H9 (cell line): ENCODE measurements at regions not wholly inside any gene's neighbourhood (a gene's known extent, or its start where the extent isn't known, plus 50 kb on each side); places are given as distances from the start of the nearest gene placed in this dataset.

Experiments
- DNase-seq: peaks from one replicate; pipeline ENCODE4 v3.0.0-alpha.2; 2017
- H2AFZ ChIP-seq: one replicate; pipeline ENCODE4 v1.6.1; 2013; ENCODE audit warnings: mild to moderate bottlenecking, low read length, control low read depth, moderate library complexity
- H2AK5ac ChIP-seq: 2 replicates; pipeline ENCODE4 v1.6.1; 2013; ENCODE audit warnings: low read length, control low read depth, mixed read lengths; ENCODE audit not compliant: insufficient read length
- H2BK120ac ChIP-seq: one replicate; pipeline ENCODE4 v1.6.1; 2013; ENCODE audit warnings: low read depth, mild to moderate bottlenecking, low read length, control low read depth, inconsistent platforms; ENCODE audit not compliant: poor library complexity, severe bottlenecking
- H2BK12ac ChIP-seq: 2 replicates; pipeline ENCODE4 v1.6.1; 2013; ENCODE audit warnings: low read length, control low read depth, mixed read lengths, low read depth; ENCODE audit not compliant: insufficient read length
- H2BK15ac ChIP-seq: 2 replicates; pipeline ENCODE4 v1.6.1; 2013; ENCODE audit warnings: low read depth, low read length, control low read depth
- H2BK20ac ChIP-seq: one replicate; pipeline ENCODE4 v1.6.1; 2013; ENCODE audit warnings: low read depth, mild to moderate bottlenecking, low read length, control low read depth, inconsistent platforms; ENCODE audit not compliant: poor library complexity, severe bottlenecking
- H2BK5ac ChIP-seq: 2 replicates; pipeline ENCODE4 v1.6.1; 2013; ENCODE audit warnings: low read length, control low read depth, mixed read lengths; ENCODE audit not compliant: insufficient read length
- H3K14ac ChIP-seq: 2 replicates; pipeline ENCODE4 v1.6.1; 2013; ENCODE audit warnings: low read length, control low read depth; ENCODE audit not compliant: insufficient read depth
- H3K18ac ChIP-seq: 2 replicates; pipeline ENCODE4 v1.6.1; 2013; ENCODE audit warnings: low read depth, mild to moderate bottlenecking, mixed read lengths, low read length, control low read depth; ENCODE audit not compliant: insufficient read length
- H3K23ac ChIP-seq: 2 replicates; pipeline ENCODE4 v1.6.1; 2013; ENCODE audit warnings: low read length, control low read depth, mixed read lengths, low read depth; ENCODE audit not compliant: insufficient read length
- H3K23me2 ChIP-seq: 2 replicates; pipeline ENCODE4 v1.6.1; 2013; ENCODE audit warnings: low read depth, mild to moderate bottlenecking, mixed read lengths, low read length, control low read depth; ENCODE audit not compliant: insufficient read length, poor library complexity, severe bottlenecking
- H3K27ac ChIP-seq: 2 replicates; pipeline ENCODE4 v1.5.1; 2013; ENCODE audit warnings: low read length, control low read depth, mixed read lengths, low read depth; ENCODE audit not compliant: insufficient read length
- H3K27me3 ChIP-seq: 2 replicates; pipeline ENCODE4 v1.6.1; 2013; ENCODE audit warnings: low read length, control low read depth, inconsistent platforms; ENCODE audit not compliant: insufficient read depth
- H3K4ac ChIP-seq: 2 replicates; pipeline ENCODE4 v1.6.1; 2013; ENCODE audit warnings: low read depth, mild to moderate bottlenecking, control low read depth, inconsistent platforms, low read length, moderate library complexity
- H3K4me1 ChIP-seq: 2 replicates; pipeline ENCODE4 v1.6.1; 2013; ENCODE audit warnings: low read length, control low read depth, inconsistent platforms; ENCODE audit not compliant: insufficient read depth
- H3K4me2 ChIP-seq: 2 replicates; pipeline ENCODE4 v1.6.1; 2013; ENCODE audit warnings: low read length, control low read depth, mixed read lengths; ENCODE audit not compliant: insufficient read length, insufficient read depth
- H3K56ac ChIP-seq: 2 replicates; pipeline ENCODE4 v1.6.1; 2013; ENCODE audit warnings: low read depth, mild to moderate bottlenecking, mixed read lengths, low read length, control low read depth; ENCODE audit not compliant: insufficient read length
- H3K79me1 ChIP-seq: 2 replicates; pipeline ENCODE4 v1.6.1; 2013; ENCODE audit warnings: low read depth, mild to moderate bottlenecking, moderate library complexity, low read length, control low read depth, inconsistent platforms; ENCODE audit not compliant: insufficient read depth, poor library complexity, severe bottlenecking
- H3K79me2 ChIP-seq: 2 replicates; pipeline ENCODE4 v1.6.1; 2013; ENCODE audit warnings: low read length, control low read depth, inconsistent platforms; ENCODE audit not compliant: insufficient read depth
- H3K9ac ChIP-seq: 2 replicates; pipeline ENCODE4 v1.6.1; 2013; ENCODE audit warnings: low read length, control low read depth, mixed read lengths; ENCODE audit not compliant: insufficient read length; ENCODE audit errors: extremely low read depth
- H3K9me3 ChIP-seq: one replicate; pipeline ENCODE4 v1.6.1; 2013; ENCODE audit warnings: low read depth, low read length, inconsistent platforms; ENCODE audit not compliant: control insufficient read depth
- H3T11ph ChIP-seq: one replicate; pipeline ENCODE4 v1.6.1; 2013; ENCODE audit warnings: mild to moderate bottlenecking, low read length, control low read depth, inconsistent platforms
- H4K20me1 ChIP-seq: one replicate; pipeline ENCODE4 v1.6.1; 2013; ENCODE audit not compliant: control insufficient read depth, insufficient read length, insufficient read depth
- H4K5ac ChIP-seq: 2 replicates; pipeline ENCODE4 v1.6.1; 2013; ENCODE audit warnings: low read depth, mild to moderate bottlenecking, mixed read lengths, low read length, control low read depth; ENCODE audit not compliant: insufficient read length
- H4K8ac ChIP-seq: replicated peaks from 2 replicates; pipeline ENCODE4 v1.6.1; 2013; ENCODE audit warnings: low read length, control low read depth, mixed read lengths, low read depth; ENCODE audit not compliant: insufficient read length
- H4K91ac ChIP-seq: 2 replicates; pipeline ENCODE4 v1.6.1; 2013; ENCODE audit warnings: low read depth, mild to moderate bottlenecking, moderate library complexity, mixed read lengths, low read length, control low read depth; ENCODE audit not compliant: insufficient read length
- H3K27ac Mint-ChIP-seq, 3 experiments: 2 replicates in 2 of 3; 3 replicates in 1 of 3; pipeline ENCODE4 v1.8.0; 2020 to 2021; ENCODE audit warnings: mixed read lengths in 3 of 3, mild to moderate bottlenecking in 1 of 3, moderate library complexity in 1 of 3
- H3K27me3 Mint-ChIP-seq: 2 replicates; pipeline ENCODE4 v1.8.0; 2021; ENCODE audit warnings: low read depth, mild to moderate bottlenecking, moderate library complexity, mixed read lengths
- H3K36me3 Mint-ChIP-seq, 3 experiments: 2 replicates in 2 of 3; 3 replicates in 1 of 3; pipeline ENCODE4 v1.8.0; 2020 to 2021; ENCODE audit warnings: low read depth in 3 of 3, mixed read lengths in 3 of 3; ENCODE audit not compliant: insufficient read depth in 1 of 3
- H3K4me1 Mint-ChIP-seq, 2 experiments: 2 replicates each; pipeline ENCODE4 v1.8.0; 2020; ENCODE audit warnings: mixed read lengths in 2 of 2
- H3K4me3 Mint-ChIP-seq, 2 experiments: 2 replicates in 1 of 2; 3 replicates in 1 of 2; pipeline ENCODE4 v1.8.0; 2020 to 2021; ENCODE audit warnings: mild to moderate bottlenecking in 2 of 2, mixed read lengths in 2 of 2, moderate library complexity in 1 of 2
- H3K9me3 Mint-ChIP-seq, 2 experiments: 2 replicates in 1 of 2; 3 replicates in 1 of 2; pipeline ENCODE4 v1.8.0; 2020; ENCODE audit warnings: mild to moderate bottlenecking in 2 of 2, mixed read lengths in 2 of 2, moderate library complexity in 1 of 2
- CTCF ChIP-seq: fragments of 200-600 bp; sonication (generic); conservative IDR thresholded peaks from 3 replicates; pipeline ENCODE4 v1.8.0; 2021; ENCODE audit warnings: antibody characterized with exemption, mild to moderate bottlenecking
- WGBS: extraction: QIAGEN DNeasy Blood & Tissue Kit; methylation state at CpG from one replicate; pipeline ENCODE4 v1.1.7; 2013; ENCODE audit warnings: missing lambda C conversion rate, low lambda C conversion rate, mixed read lengths; ENCODE audit not compliant: insufficient read length; ENCODE audit errors: extremely low coverage; 5-methylcytosine and 5-hydroxymethylcytosine counted together

GRCh38 chr4:24146127-24146526, 256.3 kb upstream of the PPARGC1A start:
- Histone ChIP-seq H2AK5ac (no peak overlapping the region), H3K27me3 (no peaks in the 10 kb centered on the region), H3K4ac (no peak overlapping the region), H2BK5ac (no peak overlapping the region), H4K8ac (no peak overlapping the region), H2AFZ (no peak overlapping the region), H4K91ac (no peak overlapping the region), H3K79me2 (no peaks in the 10 kb centered on the region), H4K5ac (no peak overlapping the region), H3K56ac (no peak overlapping the region), H3K23ac (no peak overlapping the region), H2BK120ac (no peak overlapping the region), H3K79me1 (no peaks in the 10 kb centered on the region), H3K14ac (no peak overlapping the region), H3K4me2 (no peak overlapping the region), H2BK20ac (no peak overlapping the region), H3T11ph (no peak overlapping the region), H4K20me1 (no peaks in the 10 kb centered on the region), H2BK12ac (no peak overlapping the region), H3K9me3 (no peaks in the 10 kb centered on the region), H3K4me1 (no peaks in the 10 kb centered on the region), H2BK15ac (no peak overlapping the region), H3K27ac (no peak overlapping the region), H3K9ac (no peak overlapping the region), H3K18ac (no peak overlapping the region), H3K23me2 (no peaks in the 10 kb centered on the region)
- Mint-ChIP-seq H3K9me3 (no peaks in the 10 kb centered on the region), H3K4me1 (peaks cover 0 to 4% of the 10 kb centered on the region in 2 experiments; a peak in 2 of 4 replicates), H3K27ac (no peak overlapping the region), H3K4me3 (no peak overlapping the region), H3K36me3 (no peaks in the 10 kb centered on the region), H3K27me3 (no peaks in the 10 kb centered on the region; the same call in 1 of the 2 replicates)
- no CpG with 5 or more reads among the region's 2 CpGs for WGBS
- no peak for DNase-seq
- no peak for TF ChIP-seq CTCF
